HG03103 (cell line): ENCODE measurements at regions not wholly inside any gene's neighbourhood (a gene's known extent, or its start where the extent isn't known, plus 50 kb on each side); places are given as distances from the start of the nearest gene placed in this dataset.

Experiments used
- ATAC-seq: cut with Tn5 transposase; IDR thresholded peaks from one replicate; pipeline ENCODE4 v1.9.1; 2021; ENCODE audit warnings: low read depth; ENCODE audit not compliant: unreplicated experiment

DNA sequence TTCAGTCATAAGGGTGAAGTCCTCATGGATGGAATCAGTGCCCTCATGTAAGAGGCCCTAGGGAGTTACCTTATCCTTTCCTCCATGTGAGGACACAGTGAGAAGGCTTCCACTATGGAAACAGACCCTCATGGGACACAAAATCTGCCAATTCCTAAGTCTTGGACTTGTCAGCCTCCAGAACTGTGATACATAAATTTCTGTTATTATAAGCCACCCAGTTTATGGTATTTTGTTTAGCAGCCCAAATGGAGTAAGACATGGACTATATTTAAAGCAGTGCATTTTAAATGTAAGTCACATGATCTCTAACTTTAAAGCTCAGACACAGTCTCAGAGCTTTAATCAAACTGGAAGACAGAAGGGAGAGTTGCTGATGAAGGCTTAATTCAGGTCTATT, 619.8 kb upstream of the CHORDC1 start:
- ATAC-seq = no peak

DNA sequence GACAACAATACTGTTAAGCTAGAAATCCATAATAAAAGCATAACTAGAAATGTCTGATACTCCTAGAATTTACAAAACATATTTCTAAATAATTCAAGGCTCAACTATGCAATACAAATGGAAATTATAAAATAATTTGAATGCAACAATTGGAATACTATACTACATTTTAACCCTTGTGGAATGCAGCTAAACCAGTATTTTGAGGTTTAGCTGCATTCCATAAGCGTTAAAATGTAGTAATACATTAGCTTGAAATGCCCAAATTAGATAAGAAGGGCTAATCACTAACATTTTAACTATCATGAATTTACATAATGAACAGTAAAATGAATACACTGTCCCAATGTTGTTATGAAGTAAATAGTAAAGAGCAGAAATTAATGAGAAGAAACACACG, 617.2 kb upstream of the CHORDC1 start:
- no peak for ATAC-seq

DNA sequence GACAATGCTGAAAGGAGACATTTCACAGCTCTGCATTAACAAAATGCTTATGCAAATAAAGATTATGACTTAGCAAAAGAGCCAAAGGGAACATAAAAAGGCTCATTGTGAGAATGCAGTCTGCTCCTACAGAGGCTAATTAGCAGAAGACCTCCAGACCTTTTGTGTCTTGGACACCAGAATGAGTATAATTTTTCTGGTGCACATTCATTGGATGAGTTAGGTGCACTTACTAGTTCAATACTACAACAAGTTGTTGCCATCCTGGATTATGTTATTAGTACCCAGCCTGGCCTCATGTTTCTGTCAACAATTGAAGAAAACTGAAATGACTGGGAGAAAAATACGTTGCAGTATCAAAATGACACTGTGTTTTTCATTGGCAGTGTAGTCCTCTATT, 613.2 kb upstream of the CHORDC1 start:
- ATAC-seq = no peak

DNA sequence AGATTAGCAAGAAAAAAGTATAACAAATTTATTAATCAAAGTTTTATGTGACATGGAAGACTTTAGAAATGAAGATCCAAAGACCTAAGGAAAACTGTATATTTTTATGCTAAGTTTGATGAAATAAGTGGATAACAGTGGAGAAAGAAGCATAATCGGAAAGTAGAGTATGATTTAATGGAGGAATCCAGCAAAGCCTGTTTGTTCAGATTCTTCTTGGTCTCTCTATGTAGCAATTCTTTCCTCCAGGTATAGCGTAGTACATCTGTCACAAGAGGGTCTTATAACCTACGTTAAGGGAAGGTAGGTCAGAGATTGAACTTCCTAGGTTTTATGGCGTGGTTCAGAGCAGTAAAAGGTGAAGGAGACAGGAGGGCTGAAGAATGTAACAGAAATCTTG, 600.6 kb upstream of the CHORDC1 start:
- no peak for ATAC-seq

DNA sequence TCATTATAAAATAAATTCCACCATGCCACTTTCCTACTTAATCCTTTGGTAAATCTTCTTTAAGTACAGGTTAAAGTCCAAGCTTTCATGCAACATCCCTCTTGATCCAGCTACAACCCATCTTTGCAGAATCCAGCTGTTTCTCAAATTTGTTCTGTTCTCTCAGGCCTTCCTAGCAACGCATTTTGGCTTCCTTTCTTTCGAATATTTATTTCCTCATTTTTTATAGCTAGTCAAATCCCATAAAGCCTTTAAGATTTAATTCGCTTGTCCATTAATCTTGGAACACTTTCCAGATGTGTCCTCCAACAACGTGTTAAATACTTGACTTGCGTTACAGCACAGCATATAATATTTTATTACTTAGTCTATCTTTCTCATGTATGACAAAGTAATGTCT, 600.1 kb upstream of the CHORDC1 start:
- ATAC-seq = no peak

GRCh38 chr11:90818196-90818745, 595.4 kb upstream of the CHORDC1 start:
- no peak for ATAC-seq

- no peak for ATAC-seq
These were observed 586.7 kb upstream of the CHORDC1 start for GRCh38 chr11:90809581-90809980.

GRCh38 chr11:90805172-90805571, 582.3 kb upstream of the CHORDC1 start:
- ATAC-seq = no peak

- no peak for ATAC-seq
These were observed 581.0 kb upstream of the CHORDC1 start for GRCh38 chr11:90803831-90804230.

GRCh38 chr11:90803366-90803765, 580.5 kb upstream of the CHORDC1 start:
- ATAC-seq = no peak

- no peak for ATAC-seq
These were observed 575.9 kb upstream of the CHORDC1 start for GRCh38 chr11:90798769-90799168.

- ATAC-seq = no peak
These were observed 572.9 kb upstream of the CHORDC1 start for GRCh38 chr11:90795746-90796145.

DNA sequence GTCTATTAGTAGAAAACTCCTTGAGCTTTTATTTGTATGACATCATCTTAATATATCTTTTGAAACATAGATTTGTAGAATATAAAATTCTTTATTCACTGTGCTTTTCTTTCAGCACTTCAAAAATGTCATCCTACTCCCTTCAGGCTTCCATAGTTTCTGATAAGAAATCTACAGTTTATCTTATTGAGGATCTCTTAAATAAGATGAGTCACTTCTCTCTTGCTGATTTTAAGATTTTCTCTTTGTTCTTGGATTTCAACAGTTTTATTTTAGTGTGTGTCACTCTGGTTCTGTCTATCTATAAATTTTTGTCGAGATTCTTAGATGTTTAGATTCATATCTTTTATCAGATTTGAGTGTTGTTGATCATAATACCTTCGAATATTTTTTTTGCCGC, 566.1 kb upstream of the CHORDC1 start:
- ATAC-seq = no peak

DNA sequence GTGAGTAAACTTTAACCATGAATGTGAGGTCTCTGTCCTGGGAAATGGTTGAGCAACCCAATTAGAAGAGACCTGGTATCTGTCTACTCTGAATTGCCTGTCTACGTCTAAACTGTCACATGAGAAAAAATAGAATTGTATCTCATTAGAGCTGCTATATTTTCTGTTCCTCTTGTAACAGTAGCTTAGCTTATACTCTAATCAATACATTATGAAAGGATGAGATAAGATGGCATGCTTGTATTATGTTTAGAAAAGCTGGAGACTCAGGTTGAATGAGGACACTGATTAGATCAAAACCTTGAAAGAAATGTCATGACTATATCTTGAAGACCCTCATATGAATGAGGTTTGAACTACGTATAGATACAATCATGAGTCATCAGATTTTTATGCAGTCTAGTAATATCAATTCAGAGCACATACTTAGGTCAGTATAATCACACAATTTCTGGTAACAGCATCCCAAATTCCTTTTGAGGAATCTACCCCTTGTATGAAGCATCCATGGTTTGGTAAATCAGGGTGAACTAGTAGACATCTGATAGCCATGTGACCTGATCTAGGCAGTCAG, 561.5 kb upstream of the CHORDC1 start:
- no peak for ATAC-seq

DNA sequence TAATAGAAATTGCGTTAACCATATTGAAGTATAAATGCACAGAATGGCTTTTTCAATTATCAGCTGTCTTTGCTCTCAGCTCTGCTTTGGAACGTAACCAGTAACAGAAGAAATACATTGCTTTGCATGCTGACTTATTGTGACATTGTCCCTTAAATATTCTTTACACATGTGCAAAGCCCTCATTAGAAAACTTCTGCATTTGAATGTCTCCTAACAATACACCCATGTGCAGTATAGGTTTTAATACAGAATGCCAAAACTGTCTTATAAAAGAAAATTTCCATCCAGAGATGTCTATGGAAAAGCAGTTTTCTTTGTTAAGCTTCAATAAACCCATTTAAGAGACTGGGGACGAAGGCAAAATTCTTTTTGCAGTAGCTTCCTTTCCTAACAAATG, 560.3 kb upstream of the CHORDC1 start:
- no peak for ATAC-seq

DNA sequence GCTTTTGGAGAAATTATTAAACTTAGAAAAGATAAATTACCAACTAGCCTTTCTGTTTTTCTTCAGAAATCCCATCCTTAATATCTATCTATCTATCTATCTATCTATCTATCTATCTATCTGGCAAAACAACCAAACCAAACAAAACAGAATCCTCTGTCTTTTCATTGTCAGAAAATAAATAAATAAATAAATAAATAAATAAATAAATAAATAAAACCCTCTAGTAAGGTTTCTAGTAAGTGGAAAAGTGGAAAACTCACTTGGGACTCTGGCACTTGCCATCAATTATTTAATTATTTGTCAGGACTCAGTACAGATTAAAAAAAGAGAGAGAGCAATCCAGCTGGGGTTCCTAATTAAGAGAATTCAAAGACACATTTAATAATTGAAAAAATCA, 556.2 kb upstream of the CHORDC1 start:
- ATAC-seq = no peak

DNA sequence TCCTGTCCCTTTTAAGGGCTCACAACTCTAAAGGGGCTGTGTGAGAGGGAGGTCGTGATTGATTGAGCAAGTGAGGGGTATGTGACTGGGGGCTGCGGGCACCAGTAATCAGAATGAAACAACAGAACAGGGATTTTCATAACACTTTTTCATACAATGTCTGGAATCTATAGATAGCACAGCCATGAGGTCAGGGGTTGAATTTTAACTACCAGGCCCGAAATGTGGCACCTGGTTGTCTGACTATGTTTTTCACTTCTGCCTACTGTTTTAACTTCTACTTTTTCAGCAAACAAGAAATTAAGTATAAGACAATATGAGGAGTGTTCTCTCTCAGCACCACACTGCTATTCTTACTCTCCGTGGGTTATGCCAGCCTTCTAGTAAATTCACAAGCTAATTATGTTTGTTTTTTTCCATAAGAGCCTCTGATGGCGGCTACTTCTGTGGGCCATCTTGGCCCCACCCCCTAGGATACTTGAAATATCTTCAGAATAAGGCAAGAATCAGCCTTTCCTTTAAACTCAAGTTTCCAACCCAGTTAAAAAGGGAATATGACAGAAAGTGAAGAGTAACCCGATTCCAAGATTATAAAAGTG, 552.8 kb upstream of the CHORDC1 start:
- no peak for ATAC-seq

DNA sequence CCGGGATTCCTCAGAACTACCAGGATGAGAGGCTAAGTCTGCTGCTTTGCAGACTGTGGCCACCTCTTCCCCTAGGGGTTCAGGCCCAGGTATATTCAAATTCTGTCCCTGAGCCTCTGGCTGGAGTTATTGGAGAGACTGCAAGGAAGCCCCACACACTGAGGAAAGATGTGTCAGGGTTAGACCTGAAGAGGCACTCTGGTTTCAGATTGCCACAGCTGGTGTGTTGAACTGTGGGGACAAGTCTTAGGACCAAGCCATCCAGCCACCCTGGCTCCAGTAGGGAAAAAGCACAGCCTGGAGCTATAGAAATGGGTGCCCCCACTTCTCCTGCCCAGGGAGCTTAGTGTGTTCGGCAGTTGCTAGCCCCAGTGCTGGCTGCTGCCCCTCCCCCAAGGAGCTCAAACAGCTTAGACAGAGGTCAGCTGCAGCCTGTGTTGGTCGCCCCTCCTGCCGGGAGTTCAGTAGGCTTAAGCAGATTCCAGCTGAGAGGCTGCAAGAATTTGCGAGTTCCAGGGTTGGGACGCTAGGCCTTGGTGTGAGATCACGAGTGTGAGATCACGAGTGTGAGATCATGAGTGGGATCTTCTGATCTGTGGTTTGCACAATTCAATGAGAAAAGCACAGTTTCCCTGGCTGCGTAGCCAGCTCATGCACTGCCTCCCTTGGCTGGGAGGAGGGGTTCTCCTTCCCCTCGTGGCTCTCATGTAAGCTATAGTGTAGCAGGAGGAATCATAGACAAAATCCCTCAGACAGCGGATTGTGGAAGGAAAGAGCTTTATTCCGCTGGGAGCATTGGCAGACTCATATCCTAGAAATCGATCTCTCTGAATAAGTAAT, 552.1 kb upstream of the CHORDC1 start:
- ATAC-seq = no peak

GRCh38 chr11:90770007-90770406, 547.2 kb upstream of the CHORDC1 start:
- no peak for ATAC-seq

DNA sequence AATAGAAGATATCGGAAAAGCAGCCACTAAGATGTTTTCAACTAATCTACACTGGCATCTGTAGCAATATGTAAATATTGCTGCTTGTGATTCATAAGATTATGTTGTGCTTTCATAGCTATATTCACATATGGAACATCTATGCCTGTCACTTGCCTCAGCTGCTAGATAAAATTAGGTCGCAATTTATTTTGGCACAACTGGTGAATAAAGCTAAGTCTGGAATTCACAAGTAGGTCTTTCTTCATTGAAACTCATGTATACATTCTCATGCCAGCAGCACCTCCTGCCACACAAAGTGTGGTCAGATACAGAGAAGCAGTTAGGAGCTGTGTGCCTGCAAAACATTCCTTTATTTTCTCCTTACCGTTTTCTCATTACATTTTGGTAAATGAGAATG, 543.3 kb upstream of the CHORDC1 start:
- no peak for ATAC-seq

- ATAC-seq = no peak
These were observed 541.8 kb upstream of the CHORDC1 start for GRCh38 chr11:90764691-90765090.
